LHCN-M2 (cell line): ENCODE measurements at regions not wholly inside any gene's neighbourhood (a gene's known extent, or its start where the extent isn't known, plus 50 kb on each side); places are given as distances from the start of the nearest gene placed in this dataset.
"Not testable (repeated sequence)": the region's sequence is repeated elsewhere in the genome, so short reads cannot be mapped to it uniquely, and the experiment has no call there.

Experiments used
- DNase-seq: peaks from one replicate; pipeline ENCODE4 v3.0.0-alpha.2; 2012; ENCODE audit warnings: low read depth

GRCh38 chr3:48101301-48101650 lies 85.1 kb upstream of the MAP4 start:
- DNase-seq: not testable (repeated sequence)

- DNase-seq: no peak
These were observed 76.1 kb upstream of the MAP4 start for GRCh38 chr3:48092270-48092669.

GRCh38 chr3:48090166-48090939 lies 74.1 kb upstream of the MAP4 start:
- DNase-seq: no peak

- DNase-seq: peak; percentile 95
These were observed 72.7 kb upstream of the MAP4 start for GRCh38 chr3:48088749-48089466.

- peak; percentile 35 for DNase-seq
These were observed 72.0 kb upstream of the MAP4 start for GRCh38 chr3:48088056-48088748.

- DNase-seq: peak; percentile 52
These were observed 70.5 kb upstream of the MAP4 start for GRCh38 chr3:48086705-48087104.

- no peak for DNase-seq
These were observed 68.7 kb upstream of the MAP4 start for GRCh38 chr3:48084929-48085328.

GRCh38 chr3:48084170-48084569 lies 68.0 kb upstream of the MAP4 start:
- DNase-seq: no peak

- DNase-seq: no peak
These were observed 66.5 kb upstream of the MAP4 start for GRCh38 chr3:48082580-48083184.

- DNase-seq: peak; percentile 81
These were observed 61.6 kb upstream of the MAP4 start for GRCh38 chr3:48077815-48078214.

- DNase-seq: no peak
These were observed 53.8 kb upstream of the MAP4 start for GRCh38 chr3:48070030-48070429.

- no peak for DNase-seq
These were observed 53.1 kb upstream of the MAP4 start for GRCh38 chr3:48069339-48069738.

- DNase-seq: no peak
These were observed 52.7 kb upstream of the MAP4 start for GRCh38 chr3:48068886-48069285.

- DNase-seq: not testable (repeated sequence)
These were observed 52.1 kb upstream of the MAP4 start for GRCh38 chr3:48068320-48068719.

- no peak for DNase-seq
These were observed 51.1 kb upstream of the MAP4 start for GRCh38 chr3:48067271-48067670.
